AG04449 (cell line): ENCODE measurements at regions not wholly inside any gene's neighbourhood (a gene's known extent, or its start where the extent isn't known, plus 50 kb on each side); places are given as distances from the start of the nearest gene placed in this dataset.

Source experiments
- CTCF ChIA-PET: fragments of 350-600 bp; formaldehyde crosslinking; extraction: SDS; loops from one replicate; lab custom pipeline; 2021; ENCODE audit warnings: antibody characterized with exemption; lab: Yijun Ruan, JAX
- POLR2A ChIA-PET: fragments of 400-600, 350-600 bp; formaldehyde crosslinking; extraction: SDS; loops from one replicate; lab custom pipeline; 2020; ENCODE audit warnings: antibody characterized with exemption, inconsistent platforms; lab: Yijun Ruan, JAX
- DNase-seq: peaks from one replicate; pipeline ENCODE4 v3.0.0-alpha.2; 2010; ENCODE audit warnings: low read depth, low spot score
- H3K4me3 ChIP-seq: 2 replicates; pipeline ENCODE4 v1.5.1; 2011; ENCODE audit warnings: low read depth, mild to moderate bottlenecking, control low read depth, low read length
- TF ChIP-seq, protein P1 (sequence below): IDR thresholded peaks from one replicate; pipeline ENCODE4 v1.5.1; 2011; ENCODE audit warnings: mild to moderate bottlenecking, moderate library complexity, low read length, control low read depth, inconsistent platforms; ENCODE audit not compliant: insufficient read depth; ENCODE audit errors: missing control alignments

DNA sequence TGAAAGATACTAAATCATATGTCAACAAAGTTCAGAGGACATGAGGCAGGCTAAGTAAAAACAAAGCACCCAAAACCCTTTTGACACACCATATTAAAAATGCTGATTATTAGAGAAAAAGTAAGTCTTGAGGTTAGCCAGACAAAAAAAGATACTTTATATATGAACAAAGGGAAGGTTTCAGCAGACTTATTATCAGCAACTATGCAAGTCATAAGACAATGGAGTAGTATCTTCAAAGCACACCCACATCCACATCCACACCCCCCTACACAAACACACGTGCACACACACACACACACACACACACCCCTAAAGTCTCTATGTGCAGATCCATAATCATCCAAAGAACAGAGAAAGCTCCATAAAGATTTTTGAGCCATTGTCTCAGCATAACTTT, 1373.9 kb upstream of the CELF2 start:
- TF ChIP-seq, protein P1, sequence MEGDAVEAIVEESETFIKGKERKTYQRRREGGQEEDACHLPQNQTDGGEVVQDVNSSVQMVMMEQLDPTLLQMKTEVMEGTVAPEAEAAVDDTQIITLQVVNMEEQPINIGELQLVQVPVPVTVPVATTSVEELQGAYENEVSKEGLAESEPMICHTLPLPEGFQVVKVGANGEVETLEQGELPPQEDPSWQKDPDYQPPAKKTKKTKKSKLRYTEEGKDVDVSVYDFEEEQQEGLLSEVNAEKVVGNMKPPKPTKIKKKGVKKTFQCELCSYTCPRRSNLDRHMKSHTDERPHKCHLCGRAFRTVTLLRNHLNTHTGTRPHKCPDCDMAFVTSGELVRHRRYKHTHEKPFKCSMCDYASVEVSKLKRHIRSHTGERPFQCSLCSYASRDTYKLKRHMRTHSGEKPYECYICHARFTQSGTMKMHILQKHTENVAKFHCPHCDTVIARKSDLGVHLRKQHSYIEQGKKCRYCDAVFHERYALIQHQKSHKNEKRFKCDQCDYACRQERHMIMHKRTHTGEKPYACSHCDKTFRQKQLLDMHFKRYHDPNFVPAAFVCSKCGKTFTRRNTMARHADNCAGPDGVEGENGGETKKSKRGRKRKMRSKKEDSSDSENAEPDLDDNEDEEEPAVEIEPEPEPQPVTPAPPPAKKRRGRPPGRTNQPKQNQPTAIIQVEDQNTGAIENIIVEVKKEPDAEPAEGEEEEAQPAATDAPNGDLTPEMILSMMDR, result no peak
- POLR2A ChIA-PET, result no interaction called here
- no peak for DNase-seq
- H3K4me3 ChIP-seq, result no peak overlapping the region
- CTCF ChIA-PET, result no interaction called here

- CTCF ChIA-PET, result no interaction called here
- no peak for DNase-seq
- TF ChIP-seq, protein P1, result no peak
- no peak overlapping the region for H3K4me3 ChIP-seq
- POLR2A ChIA-PET, result no interaction called here
These were observed 1372.3 kb upstream of the CELF2 start for GRCh38 chr10:9645404-9645803.

GRCh38 chr10:9645928-9646600, 1371.6 kb upstream of the CELF2 start:
- no peak for DNase-seq
- ChIA-PET CTCF (no interaction called here), POLR2A (no interaction called here)
- no peak overlapping the region for H3K4me3 ChIP-seq
- TF ChIP-seq, protein P1, result no peak

DNA sequence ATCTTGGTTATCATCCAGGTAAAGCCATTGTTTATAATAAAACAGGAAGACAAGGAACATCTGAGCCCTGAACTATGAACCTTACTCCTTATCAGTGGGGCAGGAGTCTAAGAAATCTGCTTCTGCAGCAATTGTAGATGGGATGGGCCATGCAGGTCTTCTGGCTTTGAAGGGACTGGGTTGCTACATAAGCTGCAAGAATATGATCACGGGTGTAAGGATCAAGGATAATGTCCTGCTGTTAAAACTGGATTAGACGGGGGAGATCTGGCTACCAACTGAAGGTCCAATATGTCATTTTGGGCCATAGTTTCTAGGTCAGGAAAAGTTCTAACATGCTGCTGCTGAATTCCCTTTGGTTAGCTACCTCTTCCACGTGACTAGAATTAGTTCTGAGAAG, 1363.4 kb upstream of the CELF2 start:
- TF ChIP-seq, protein P1, result no peak
- ChIA-PET POLR2A (no interaction called here), CTCF (no interaction called here)
- no peak for DNase-seq
- H3K4me3 ChIP-seq, result no peak overlapping the region

GRCh38 chr10:9656386-9656785, 1361.3 kb upstream of the CELF2 start:
- TF ChIP-seq, protein P1, result no peak
- ChIA-PET CTCF (no interaction called here), POLR2A (no interaction called here)
- no peak overlapping the region for H3K4me3 ChIP-seq
- no peak for DNase-seq

GRCh38 chr10:9656996-9657395, 1360.7 kb upstream of the CELF2 start:
- TF ChIP-seq, protein P1, result no peak
- POLR2A ChIA-PET, result no interaction called here
- no peak overlapping the region for H3K4me3 ChIP-seq
- CTCF ChIA-PET, result no interaction called here
- DNase-seq, result no peak
